SJCRH30 (cell line): ENCODE measurements at regions not wholly inside any gene's neighbourhood (a gene's known extent, or its start where the extent isn't known, plus 50 kb on each side); places are given as distances from the start of the nearest gene placed in this dataset.

Experiments
- DNase-seq, 2 experiments: peaks; one replicate each; pipeline ENCODE4 v3.0.0-alpha.2; 2015 to 2020
- H3K27ac ChIP-seq: fragments of 250-450 bp; sonication (Bioruptor Pico); 2 replicates; pipeline ENCODE4 v1.5.1; 2020; ENCODE audit warnings: mild to moderate bottlenecking, moderate library complexity
- H3K27me3 ChIP-seq: fragments of 250-450 bp; sonication (Bioruptor Pico); 2 replicates; pipeline ENCODE4 v1.5.1; 2020; ENCODE audit warnings: mild to moderate bottlenecking, moderate library complexity
- H3K36me3 ChIP-seq: fragments of 250-450 bp; sonication (Bioruptor Pico); 2 replicates; pipeline ENCODE4 v1.5.1; 2020; ENCODE audit warnings: mild to moderate bottlenecking, moderate library complexity
- H3K4me1 ChIP-seq: fragments of 250-450 bp; sonication (Bioruptor Pico); 2 replicates; pipeline ENCODE4 v1.5.1; 2020; ENCODE audit warnings: mild to moderate bottlenecking, moderate library complexity
- H3K4me3 ChIP-seq: fragments of 250-450 bp; sonication (Bioruptor Pico); 2 replicates; pipeline ENCODE4 v1.5.1; 2020; ENCODE audit warnings: mild to moderate bottlenecking, moderate library complexity
- H3K9me3 ChIP-seq: fragments of 250-450 bp; sonication (Bioruptor Pico); replicated peaks from 2 replicates; pipeline ENCODE4 v1.5.1; 2020; ENCODE audit warnings: mild to moderate bottlenecking, moderate library complexity

GRCh38 chr18:34548120-34548972 is 161.8 kb upstream of the DTNA start:
- Histone ChIP-seq H3K4me1 (peaks cover 2% of the 10 kb centered on the region; the same call in 1 of the 2 replicates), H3K36me3 (no peaks in the 10 kb centered on the region), H3K9me3 (no peaks in the 10 kb centered on the region), H3K4me3 (no peak overlapping the region), H3K27ac (no peak overlapping the region), H3K27me3 (no peaks in the 10 kb centered on the region)
- DNase-seq = no peak

DNA sequence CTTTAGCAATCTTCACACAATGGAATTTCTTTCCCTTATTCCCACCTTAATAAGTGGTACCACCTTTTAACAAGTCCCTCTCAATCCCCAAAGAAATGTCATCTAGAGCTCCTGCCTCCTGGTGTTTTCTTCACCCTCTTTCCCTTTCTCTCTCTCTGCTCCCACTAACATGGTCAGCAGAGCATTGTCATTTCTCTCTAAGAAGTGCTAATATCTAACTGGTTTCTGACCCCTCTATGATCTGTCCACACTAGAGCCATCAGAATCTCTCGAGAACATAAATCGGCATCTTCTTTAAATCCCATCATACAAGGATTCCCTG is 161.2 kb upstream of the DTNA start:
- H3K4me1 ChIP-seq = no peaks in the 10 kb centered on the region
- no peak overlapping the region for H3K27ac ChIP-seq
- no peaks in the 10 kb centered on the region for H3K9me3 ChIP-seq
- no peak for DNase-seq
- no peaks in the 10 kb centered on the region for H3K27me3 ChIP-seq
- no peak overlapping the region for H3K4me3 ChIP-seq
- no peaks in the 10 kb centered on the region for H3K36me3 ChIP-seq

DNA sequence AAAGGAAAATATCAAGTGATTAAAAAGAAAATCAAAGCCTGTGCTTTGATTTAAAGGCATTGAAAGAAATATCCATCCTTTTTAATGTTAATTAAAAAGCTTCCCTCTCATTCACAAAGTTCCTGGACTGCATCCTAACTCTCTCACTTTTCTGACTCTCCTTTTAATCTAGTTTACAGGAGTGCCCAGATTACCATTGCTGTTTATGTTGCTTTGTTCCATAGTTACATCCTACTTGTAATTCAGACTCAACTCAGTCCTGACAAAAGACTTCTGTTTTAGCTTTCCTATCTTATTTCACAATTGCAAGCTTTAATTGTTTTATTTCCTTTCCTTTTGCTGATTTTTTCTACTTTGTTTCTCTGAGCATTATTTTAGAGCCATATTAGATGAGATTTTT is 160.7 kb upstream of the DTNA start:
- Histone ChIP-seq H3K4me3 (no peak overlapping the region), H3K36me3 (no peaks in the 10 kb centered on the region), H3K9me3 (no peaks in the 10 kb centered on the region), H3K27me3 (no peaks in the 10 kb centered on the region), H3K4me1 (no peaks in the 10 kb centered on the region), H3K27ac (no peak overlapping the region)
- no peak for DNase-seq

- no peak for DNase-seq
- Histone ChIP-seq H3K27me3 (no peaks in the 10 kb centered on the region), H3K27ac (no peak overlapping the region), H3K4me1 (no peaks in the 10 kb centered on the region), H3K4me3 (no peak overlapping the region), H3K9me3 (no peaks in the 10 kb centered on the region), H3K36me3 (no peaks in the 10 kb centered on the region)
Measured at GRCh38 chr18:34550156-34550555, 159.9 kb upstream of the DTNA start.

DNA sequence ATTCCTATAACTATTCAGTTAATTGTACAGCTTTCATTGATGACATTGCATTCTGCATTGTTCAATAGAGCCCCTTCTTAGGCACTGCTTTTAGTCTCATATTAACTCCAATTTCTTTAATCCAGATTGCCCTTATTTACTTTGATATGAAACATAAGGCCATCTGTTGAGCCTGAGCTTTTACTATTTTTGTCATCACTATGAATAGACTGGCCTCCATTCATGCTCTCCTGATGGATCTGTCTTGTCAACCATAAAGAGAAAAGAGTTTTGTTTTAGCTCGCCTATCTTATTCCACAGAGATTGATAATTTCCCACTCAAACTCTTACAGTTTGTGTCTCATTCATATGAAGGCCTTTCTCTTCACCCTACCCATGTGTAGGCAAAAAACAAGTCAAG is 159.2 kb upstream of the DTNA start:
- no peaks in the 10 kb centered on the region for H3K36me3 ChIP-seq
- DNase-seq = no peak
- H3K4me3 ChIP-seq = no peak overlapping the region
- H3K4me1 ChIP-seq = no peaks in the 10 kb centered on the region
- no peaks in the 10 kb centered on the region for H3K27me3 ChIP-seq
- no peaks in the 10 kb centered on the region for H3K9me3 ChIP-seq
- H3K27ac ChIP-seq = no peak overlapping the region

DNA sequence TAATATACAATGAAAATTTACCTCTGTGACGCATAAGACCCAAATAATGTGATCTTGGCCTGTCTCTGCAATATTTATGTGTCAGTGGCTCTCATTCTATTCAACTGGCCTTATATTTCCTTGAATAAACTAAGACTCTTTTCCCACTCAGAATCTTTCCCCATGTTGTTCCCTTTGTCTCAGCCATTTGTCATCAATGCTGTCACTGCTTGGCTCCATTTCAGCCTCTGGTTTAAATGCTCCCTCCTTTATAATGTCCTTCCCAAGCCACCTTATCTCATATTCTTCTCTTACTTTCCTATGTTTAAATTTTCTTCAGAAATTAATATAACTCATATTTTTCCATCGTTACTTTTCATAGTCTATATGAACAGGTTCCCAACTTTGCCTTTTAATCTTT is 158.3 kb upstream of the DTNA start:
- Histone ChIP-seq H3K27me3 (no peaks in the 10 kb centered on the region), H3K27ac (no peak overlapping the region), H3K4me1 (no peaks in the 10 kb centered on the region), H3K4me3 (no peak overlapping the region), H3K36me3 (no peaks in the 10 kb centered on the region), H3K9me3 (no peaks in the 10 kb centered on the region)
- no peak for DNase-seq

GRCh38 chr18:34562252-34562870 is 147.7 kb upstream of the DTNA start:
- Histone ChIP-seq H3K4me1 (no peaks in the 10 kb centered on the region), H3K27ac (no peak overlapping the region), H3K9me3 (no peaks in the 10 kb centered on the region), H3K4me3 (no peak overlapping the region), H3K36me3 (no peaks in the 10 kb centered on the region), H3K27me3 (no peaks in the 10 kb centered on the region)
- no peak for DNase-seq

- no peak overlapping the region for H3K27ac ChIP-seq
- H3K9me3 ChIP-seq = no peaks in the 10 kb centered on the region
- no peaks in the 10 kb centered on the region for H3K27me3 ChIP-seq
- no peaks in the 10 kb centered on the region for H3K36me3 ChIP-seq
- H3K4me1 ChIP-seq = no peaks in the 10 kb centered on the region
- no peak overlapping the region for H3K4me3 ChIP-seq
- no peak for DNase-seq
Measured at GRCh38 chr18:34567857-34568256, 142.2 kb upstream of the DTNA start.

DNA sequence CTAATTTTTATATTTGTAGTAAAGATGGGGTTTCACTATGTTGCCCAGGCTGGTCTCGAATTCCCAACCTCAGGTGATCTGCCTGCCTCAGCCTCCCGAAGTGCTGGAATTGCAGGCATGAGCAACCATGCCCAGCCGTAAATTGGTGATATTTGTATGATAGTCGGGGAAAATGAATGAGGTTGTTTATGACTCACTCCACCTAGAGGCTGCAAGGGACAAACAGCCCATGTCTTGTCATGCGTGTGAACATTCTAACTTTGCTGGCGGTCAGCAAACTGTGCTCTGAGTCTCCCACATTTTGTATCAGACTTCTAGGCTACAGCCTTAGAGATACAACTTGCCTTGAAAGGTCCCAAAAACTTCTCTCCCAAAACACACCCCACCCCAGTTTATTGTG is 133.5 kb upstream of the DTNA start:
- Histone ChIP-seq H3K36me3 (no peaks in the 10 kb centered on the region), H3K4me3 (no peak overlapping the region), H3K27ac (no peak overlapping the region), H3K9me3 (no peaks in the 10 kb centered on the region), H3K27me3 (no peaks in the 10 kb centered on the region), H3K4me1 (no peaks in the 10 kb centered on the region)
- DNase-seq = no peak

DNA sequence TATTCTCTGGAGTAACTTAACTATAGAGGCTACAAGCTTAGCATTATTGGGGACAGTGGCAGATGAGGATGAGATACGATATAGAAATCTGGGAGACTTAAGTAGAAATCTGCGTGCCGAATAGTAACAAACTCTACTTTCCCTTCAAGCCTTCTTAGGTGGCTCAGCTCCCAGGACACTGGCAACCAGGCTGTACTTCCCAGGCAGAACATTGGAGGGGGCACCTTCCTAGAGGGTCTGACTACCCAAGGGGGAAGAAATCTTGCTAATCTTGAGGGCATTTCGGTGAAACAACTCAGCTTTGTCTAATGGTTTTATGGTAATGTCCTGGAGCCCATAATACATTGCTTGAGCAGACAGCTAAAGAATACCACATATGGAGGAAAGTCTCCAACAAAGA is 126.2 kb upstream of the DTNA start:
- Histone ChIP-seq H3K9me3 (no peaks in the 10 kb centered on the region), H3K36me3 (no peaks in the 10 kb centered on the region), H3K4me1 (no peaks in the 10 kb centered on the region), H3K27ac (no peak overlapping the region), H3K27me3 (no peaks in the 10 kb centered on the region), H3K4me3 (no peak overlapping the region)
- no peak for DNase-seq

DNA sequence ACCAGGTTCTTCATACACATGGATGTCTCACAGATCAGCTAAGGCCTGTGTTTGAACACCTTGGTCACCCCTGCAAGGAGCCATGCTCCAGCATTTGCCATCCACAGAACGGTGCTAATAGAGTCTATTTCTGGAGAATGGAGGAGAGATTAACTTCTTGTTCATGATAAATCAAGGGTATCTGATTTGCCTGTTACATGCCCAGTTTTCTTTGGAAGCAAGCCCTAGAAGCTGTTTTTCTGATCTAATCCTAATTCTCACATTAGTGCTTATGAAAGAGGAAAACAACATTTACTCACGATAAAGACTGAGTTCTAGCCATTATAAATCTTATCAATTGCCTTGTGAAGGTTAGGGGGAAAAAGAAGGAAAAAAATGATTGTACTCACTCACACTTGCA is 119.6 kb upstream of the DTNA start:
- Histone ChIP-seq H3K27ac (no peak overlapping the region), H3K9me3 (no peaks in the 10 kb centered on the region)
- DNase-seq = no peak

DNA sequence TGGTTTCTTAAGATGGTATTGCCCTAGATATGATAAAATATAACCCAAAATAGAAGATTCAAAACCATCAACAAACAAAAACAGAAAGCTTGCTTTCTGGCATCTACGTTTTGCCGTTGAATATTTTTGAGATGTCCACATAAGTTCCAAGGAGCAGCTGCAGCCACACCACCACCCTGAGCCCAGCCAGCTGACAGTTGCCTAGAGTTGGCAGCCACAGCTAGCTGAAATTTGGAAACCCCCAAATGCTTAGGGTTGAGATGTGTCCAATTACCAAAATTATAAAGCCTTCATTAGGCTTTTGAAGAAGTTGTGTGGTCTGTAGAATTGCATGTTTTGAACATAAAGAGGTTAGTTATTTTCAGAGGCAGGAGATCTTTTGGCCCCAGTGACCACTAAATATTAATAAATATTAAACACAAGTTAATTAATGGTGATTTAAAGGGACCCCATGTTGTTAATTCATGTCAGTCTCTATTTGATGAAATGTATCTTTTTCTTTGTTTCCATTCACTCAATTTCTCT is 118.1 kb upstream of the DTNA start:
- H3K4me1 ChIP-seq = no peaks in the 10 kb centered on the region
- peak overlapping the region; percentile 24; the same call in 1 of the 2 replicates for H3K27ac ChIP-seq

More for the DNA sequence above, 119.6 kb upstream of the DTNA start:
- no peaks in the 10 kb centered on the region for H3K4me1 ChIP-seq
- H3K27me3 ChIP-seq = no peaks in the 10 kb centered on the region
- no peak overlapping the region for H3K4me3 ChIP-seq
- no peaks in the 10 kb centered on the region for H3K36me3 ChIP-seq

GRCh38 chr18:34592481-34592880 is 117.6 kb upstream of the DTNA start:
- Histone ChIP-seq H3K27me3 (no peaks in the 10 kb centered on the region), H3K27ac (no peak overlapping the region), H3K4me1 (no peaks in the 10 kb centered on the region), H3K4me3 (peak overlapping the region; percentile 50), H3K9me3 (no peaks in the 10 kb centered on the region), H3K36me3 (no peaks in the 10 kb centered on the region)
- no peak for DNase-seq

More for the DNA sequence above, 118.1 kb upstream of the DTNA start:
- Histone ChIP-seq H3K27me3 (no peaks in the 10 kb centered on the region), H3K36me3 (no peaks in the 10 kb centered on the region), H3K4me3 (no peak overlapping the region), H3K9me3 (no peaks in the 10 kb centered on the region)
- peak; percentile 27 to 38 for DNase-seq

GRCh38 chr18:34592961-34593382 is 117.1 kb upstream of the DTNA start:
- H3K27ac ChIP-seq = peak overlapping the region; percentile 25; the same call in 1 of the 2 replicates
- H3K4me3 ChIP-seq = peak overlapping the region; percentile 50
- no peaks in the 10 kb centered on the region for H3K36me3 ChIP-seq
- H3K9me3 ChIP-seq = no peaks in the 10 kb centered on the region
- DNase-seq = peak; percentile 55 to 63
- no peaks in the 10 kb centered on the region for H3K4me1 ChIP-seq
- no peaks in the 10 kb centered on the region for H3K27me3 ChIP-seq

- Histone ChIP-seq H3K27me3 (no peaks in the 10 kb centered on the region), H3K9me3 (no peaks in the 10 kb centered on the region), H3K27ac (no peak overlapping the region), H3K4me3 (no peak overlapping the region), H3K36me3 (no peaks in the 10 kb centered on the region), H3K4me1 (no peaks in the 10 kb centered on the region)
- DNase-seq = no peak
Measured at GRCh38 chr18:34594266-34594665, 115.8 kb upstream of the DTNA start.
